NB4 (cell line): ENCODE measurements at regions not wholly inside any gene's neighbourhood (a gene's known extent, or its start where the extent isn't known, plus 50 kb on each side); places are given as distances from the start of the nearest gene placed in this dataset.

Experiments
- DNase-seq: peaks from one replicate; pipeline ENCODE4 v3.0.0; 2010; ENCODE audit warnings: low read depth
- H3K4me3 ChIP-seq: one replicate; pipeline ENCODE4 v1.5.1; 2011; ENCODE audit warnings: mild to moderate bottlenecking, low read depth, low read length, moderate library complexity
- CTCF ChIP-seq: IDR thresholded peaks from one replicate; pipeline ENCODE4 v1.5.1; 2012; ENCODE audit warnings: low read depth, low read length
- MAX ChIP-seq: IDR thresholded peaks from 2 replicates; pipeline ENCODE4 v1.6.1; 2011; ENCODE audit warnings: low read depth, low read length
- MYC ChIP-seq: IDR thresholded peaks from 2 replicates; pipeline ENCODE4 v1.6.1; 2011; ENCODE audit warnings: low read depth, low read length
- POLR2A ChIP-seq: IDR thresholded peaks from 2 replicates; pipeline ENCODE4 v1.6.1; 2011; ENCODE audit warnings: mild to moderate bottlenecking; ENCODE audit not compliant: insufficient read length; ENCODE audit errors: extremely low read depth

GRCh38 chr10:10528563-10528910, 489.1 kb upstream of the CELF2 start:
- TF ChIP-seq MYC = no peak
- DNase-seq = no peak
- H3K4me3 ChIP-seq = no peak overlapping the region

- TF ChIP-seq MYC = no peak
- no peak overlapping the region for H3K4me3 ChIP-seq
- no peak for DNase-seq
Measured at GRCh38 chr10:10530313-10530712, 487.4 kb upstream of the CELF2 start.

- DNase-seq = no peak
- H3K4me3 ChIP-seq = no peak overlapping the region
- no peak for TF ChIP-seq MYC
- no peak for TF ChIP-seq MAX
- TF ChIP-seq POLR2A = no peak
- TF ChIP-seq CTCF = no peak
Measured at GRCh38 chr10:10532236-10532635, 485.4 kb upstream of the CELF2 start.

- H3K4me3 ChIP-seq = no peak overlapping the region
- no peak for TF ChIP-seq POLR2A
- no peak for TF ChIP-seq CTCF
- TF ChIP-seq MYC = no peak
- TF ChIP-seq MAX = no peak
- DNase-seq = no peak
Measured at GRCh38 chr10:10532826-10533225, 484.8 kb upstream of the CELF2 start.

GRCh38 chr10:10533437-10533836, 484.2 kb upstream of the CELF2 start:
- TF ChIP-seq POLR2A = no peak
- TF ChIP-seq MAX = no peak
- TF ChIP-seq MYC = no peak
- TF ChIP-seq CTCF = no peak
- DNase-seq = no peak
- H3K4me3 ChIP-seq = no peak overlapping the region

- DNase-seq = no peak
- no peak for TF ChIP-seq POLR2A
- H3K4me3 ChIP-seq = no peak overlapping the region
Measured at GRCh38 chr10:10538326-10538725, 479.3 kb upstream of the CELF2 start.

GRCh38 chr10:10540398-10540797, 477.3 kb upstream of the CELF2 start:
- no peak for TF ChIP-seq MYC
- no peak for TF ChIP-seq MAX
- TF ChIP-seq CTCF = no peak
- no peak for TF ChIP-seq POLR2A
- H3K4me3 ChIP-seq = no peak overlapping the region
- no peak for DNase-seq

- no peak for DNase-seq
- no peak overlapping the region for H3K4me3 ChIP-seq
- no peak for TF ChIP-seq CTCF
- TF ChIP-seq POLR2A = no peak
- TF ChIP-seq MAX = no peak
- no peak for TF ChIP-seq MYC
Measured at GRCh38 chr10:10542477-10542876, 475.2 kb upstream of the CELF2 start.
